ENCODE measurements at regions not wholly inside any gene's neighbourhood (a gene's known extent, or its start where the extent isn't known, plus 50 kb on each side); places are given as distances from the start of the nearest gene placed in this dataset.

DNA sequence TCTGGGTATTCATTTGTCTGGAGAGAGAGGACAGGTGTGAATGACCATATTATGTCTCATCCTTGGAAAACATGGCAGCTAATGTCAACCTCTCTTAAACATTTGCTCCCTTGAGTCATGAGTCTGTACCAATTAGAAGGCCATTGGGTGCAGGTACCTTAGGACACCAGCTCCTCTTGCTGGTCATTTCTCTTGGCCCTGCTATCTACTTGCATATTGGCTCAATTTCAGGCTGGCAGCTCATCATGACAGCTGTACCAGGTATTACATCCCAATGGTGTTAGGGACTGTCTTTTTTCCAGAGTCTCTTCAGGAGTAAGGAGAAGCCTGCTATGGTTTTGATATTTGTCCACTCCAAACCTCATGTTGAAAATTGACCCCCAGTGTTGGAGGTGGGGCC, 92.2 kb upstream of the ANKRD28 start:
- ATAC-seq: no peak
- no peak for TF ChIP-seq EHMT2 (IDR thresholded peaks at IDR 0.05; ENCODE audit: low read depth)
- TF ChIP-seq EP300 (IDR thresholded peaks at IDR 0.05): no peak
- TF ChIP-seq BHLHE40 (IDR thresholded peaks at IDR 0.05; ENCODE audit: low read depth, low read length): no peak
- TF ChIP-seq RAD21 (conservative IDR thresholded peaks at IDR 0.05 in 1 of 2, IDR thresholded peaks at IDR 0.05 in 1 of 2): no peak
- no peak for TF ChIP-seq MAZ (IDR thresholded peaks at IDR 0.05; ENCODE audit: borderline replicate concordance, low read depth, low read length)
- TF ChIP-seq POLR2A (IDR thresholded peaks at IDR 0.05; ENCODE audit: low read length): no peak
- no peak for TF ChIP-seq HOXA7 (CRISPR knock-in tag; IDR thresholded peaks at IDR 0.05)
- TF ChIP-seq ZSCAN20 (CRISPR knock-in tag; IDR thresholded peaks at IDR 0.05): no peak
- no peak for TF ChIP-seq RCOR1 (IDR thresholded peaks at IDR 0.05; ENCODE audit: low read depth, low read length)
- TF ChIP-seq, protein P1, sequence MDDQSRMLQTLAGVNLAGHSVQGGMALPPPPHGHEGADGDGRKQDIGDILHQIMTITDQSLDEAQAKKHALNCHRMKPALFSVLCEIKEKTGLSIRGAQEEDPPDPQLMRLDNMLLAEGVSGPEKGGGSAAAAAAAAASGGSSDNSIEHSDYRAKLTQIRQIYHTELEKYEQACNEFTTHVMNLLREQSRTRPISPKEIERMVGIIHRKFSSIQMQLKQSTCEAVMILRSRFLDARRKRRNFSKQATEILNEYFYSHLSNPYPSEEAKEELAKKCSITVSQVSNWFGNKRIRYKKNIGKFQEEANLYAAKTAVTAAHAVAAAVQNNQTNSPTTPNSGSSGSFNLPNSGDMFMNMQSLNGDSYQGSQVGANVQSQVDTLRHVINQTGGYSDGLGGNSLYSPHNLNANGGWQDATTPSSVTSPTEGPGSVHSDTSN (IDR thresholded peaks at IDR 0.05): no peak
- TF ChIP-seq NR3C1 (IDR thresholded peaks at IDR 0.05): no peak
- TF ChIP-seq SREBF2 (IDR thresholded peaks at IDR 0.05): no peak
- TF ChIP-seq, protein P2, sequence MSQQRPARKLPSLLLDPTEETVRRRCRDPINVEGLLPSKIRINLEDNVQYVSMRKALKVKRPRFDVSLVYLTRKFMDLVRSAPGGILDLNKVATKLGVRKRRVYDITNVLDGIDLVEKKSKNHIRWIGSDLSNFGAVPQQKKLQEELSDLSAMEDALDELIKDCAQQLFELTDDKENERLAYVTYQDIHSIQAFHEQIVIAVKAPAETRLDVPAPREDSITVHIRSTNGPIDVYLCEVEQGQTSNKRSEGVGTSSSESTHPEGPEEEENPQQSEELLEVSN (IDR thresholded peaks at IDR 0.05; ENCODE audit: borderline replicate concordance, low read depth): no peak
- ChIA-PET CTCF (interaction anchor here (1.1 kb wide), 1 partner anchor 13 kb away, joined by 4 read pairs; no protein-coding TSS in a partner anchor), POLR2A (no interaction called here)
- DNase-seq (ENCODE audit: low read depth in 1 of 2, low spot score in 1 of 2): no peak
- FAIRE-seq: no peak
- H3K27ac ChIP-seq: no peak overlapping the region
- H3K4me3 ChIP-seq: no peak overlapping the region
- H3K9me3 ChIP-seq: peaks cover 27% of the 10 kb centered on the region
- H3K4me1 ChIP-seq: peaks cover 10% of the 10 kb centered on the region; the same call in 1 of the 3 replicates
- H3K4me2 ChIP-seq: no peak overlapping the region

DNA sequence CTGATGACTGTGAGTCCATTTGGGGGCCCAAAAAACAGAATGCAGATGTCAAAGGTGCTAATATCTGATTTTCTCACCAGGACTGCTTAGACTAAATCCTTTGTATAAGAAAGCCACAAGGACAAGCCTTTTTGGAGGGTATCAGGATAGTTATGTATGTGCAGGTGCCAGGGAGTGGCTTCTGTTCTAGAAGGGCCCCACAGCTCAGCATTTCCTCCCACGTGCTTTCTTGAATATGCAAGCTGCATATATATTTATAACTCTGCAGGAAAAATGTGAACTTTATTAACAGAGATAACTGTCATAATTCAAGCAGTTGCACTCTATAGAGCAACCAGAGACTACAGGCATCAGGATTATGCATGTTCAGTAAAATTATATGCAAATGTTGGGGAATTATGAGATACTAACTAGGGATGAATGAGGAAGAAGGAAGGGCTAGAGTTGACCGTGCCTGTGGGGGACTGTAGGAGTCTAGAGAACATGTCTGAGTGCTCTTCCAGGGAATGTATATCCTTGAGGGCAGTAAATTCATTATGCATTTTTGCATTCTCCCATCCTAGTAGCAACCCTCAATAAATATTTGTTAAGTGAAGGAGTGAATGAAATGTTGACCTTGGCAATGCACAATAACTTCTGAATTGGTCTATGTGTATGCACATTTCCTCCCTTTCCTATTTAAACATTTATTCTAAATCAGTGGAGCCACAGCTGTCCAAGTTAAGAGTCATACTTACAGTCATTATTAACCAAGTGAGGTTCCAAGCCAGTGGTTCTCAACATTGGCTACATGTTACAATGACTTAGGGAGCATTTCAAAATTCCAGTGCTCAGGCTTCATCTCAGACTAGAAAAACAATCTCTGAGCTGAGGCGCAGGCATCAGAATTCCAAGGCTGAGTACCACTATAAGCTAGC, 94.8 kb upstream of the ANKRD28 start:
- Histone ChIP-seq H3K4me1 (peaks cover 10% of the 10 kb centered on the region; the same call in 1 of the 3 replicates), H3K27ac (no peak overlapping the region), H3K9me3 (peaks cover 10% of the 10 kb centered on the region), H3K4me3 (no peak overlapping the region), H3K4me2 (no peak overlapping the region)
- ChIA-PET CTCF (interaction anchor here (0.6 to 1.1 kb wide), 2 partner anchors 10 to 12 kb away, joined by 3 read pairs; no protein-coding TSS in a partner anchor), POLR2A (interaction anchor here (0.7 kb wide), 1 partner anchor 53 kb away, joined by 5 read pairs; no protein-coding TSS in a partner anchor)
- ATAC-seq (no peak), DNase-seq (ENCODE audit: low read depth in 1 of 2, low spot score in 1 of 2) (no peak), FAIRE-seq (no peak)
- TF ChIP-seq CEBPB (IDR thresholded peaks at IDR 0.05): no peak
- TF ChIP-seq POLR2AphosphoS2 (conservative IDR thresholded peaks at IDR 0.05; ENCODE audit: low read length): no peak
- TF ChIP-seq EHF (CRISPR knock-in tag; IDR thresholded peaks at IDR 0.05): no peak
- TF ChIP-seq, protein P3, sequence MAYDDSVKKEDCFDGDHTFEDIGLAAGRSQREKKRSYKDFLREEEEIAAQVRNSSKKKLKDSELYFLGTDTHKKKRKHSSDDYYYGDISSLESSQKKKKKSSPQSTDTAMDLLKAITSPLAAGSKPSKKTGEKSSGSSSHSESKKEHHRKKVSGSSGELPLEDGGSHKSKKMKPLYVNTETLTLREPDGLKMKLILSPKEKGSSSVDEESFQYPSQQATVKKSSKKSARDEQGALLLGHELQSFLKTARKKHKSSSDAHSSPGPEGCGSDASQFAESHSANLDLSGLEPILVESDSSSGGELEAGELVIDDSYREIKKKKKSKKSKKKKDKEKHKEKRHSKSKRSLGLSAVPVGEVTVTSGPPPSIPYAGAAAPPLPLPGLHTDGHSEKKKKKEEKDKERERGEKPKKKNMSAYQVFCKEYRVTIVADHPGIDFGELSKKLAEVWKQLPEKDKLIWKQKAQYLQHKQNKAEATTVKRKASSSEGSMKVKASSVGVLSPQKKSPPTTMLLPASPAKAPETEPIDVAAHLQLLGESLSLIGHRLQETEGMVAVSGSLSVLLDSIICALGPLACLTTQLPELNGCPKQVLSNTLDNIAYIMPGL (CRISPR knock-in tag; IDR thresholded peaks at IDR 0.05; ENCODE audit: borderline replicate concordance): no peak
- TF ChIP-seq HDAC2 (IDR thresholded peaks at IDR 0.05): no peak
- TF ChIP-seq, protein P4, sequence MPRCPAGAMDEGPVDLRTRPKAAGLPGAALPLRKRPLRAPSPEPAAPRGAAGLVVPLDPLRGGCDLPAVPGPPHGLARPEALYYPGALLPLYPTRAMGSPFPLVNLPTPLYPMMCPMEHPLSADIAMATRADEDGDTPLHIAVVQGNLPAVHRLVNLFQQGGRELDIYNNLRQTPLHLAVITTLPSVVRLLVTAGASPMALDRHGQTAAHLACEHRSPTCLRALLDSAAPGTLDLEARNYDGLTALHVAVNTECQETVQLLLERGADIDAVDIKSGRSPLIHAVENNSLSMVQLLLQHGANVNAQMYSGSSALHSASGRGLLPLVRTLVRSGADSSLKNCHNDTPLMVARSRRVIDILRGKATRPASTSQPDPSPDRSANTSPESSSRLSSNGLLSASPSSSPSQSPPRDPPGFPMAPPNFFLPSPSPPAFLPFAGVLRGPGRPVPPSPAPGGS (IDR thresholded peaks at IDR 0.05): no peak
- no peak for TF ChIP-seq KDM1A (IDR thresholded peaks at IDR 0.05; ENCODE audit: low read depth)
- no peak for TF ChIP-seq JUNB (IDR thresholded peaks at IDR 0.05)
- no peak for TF ChIP-seq HEYL (CRISPR knock-in tag; IDR thresholded peaks at IDR 0.05)
- TF ChIP-seq CBX2 (IDR thresholded peaks at IDR 0.05; ENCODE audit: borderline replicate concordance, low read depth): no peak
- TF ChIP-seq SMC3 (IDR thresholded peaks at IDR 0.05): no peak
- TF ChIP-seq, protein P5, sequence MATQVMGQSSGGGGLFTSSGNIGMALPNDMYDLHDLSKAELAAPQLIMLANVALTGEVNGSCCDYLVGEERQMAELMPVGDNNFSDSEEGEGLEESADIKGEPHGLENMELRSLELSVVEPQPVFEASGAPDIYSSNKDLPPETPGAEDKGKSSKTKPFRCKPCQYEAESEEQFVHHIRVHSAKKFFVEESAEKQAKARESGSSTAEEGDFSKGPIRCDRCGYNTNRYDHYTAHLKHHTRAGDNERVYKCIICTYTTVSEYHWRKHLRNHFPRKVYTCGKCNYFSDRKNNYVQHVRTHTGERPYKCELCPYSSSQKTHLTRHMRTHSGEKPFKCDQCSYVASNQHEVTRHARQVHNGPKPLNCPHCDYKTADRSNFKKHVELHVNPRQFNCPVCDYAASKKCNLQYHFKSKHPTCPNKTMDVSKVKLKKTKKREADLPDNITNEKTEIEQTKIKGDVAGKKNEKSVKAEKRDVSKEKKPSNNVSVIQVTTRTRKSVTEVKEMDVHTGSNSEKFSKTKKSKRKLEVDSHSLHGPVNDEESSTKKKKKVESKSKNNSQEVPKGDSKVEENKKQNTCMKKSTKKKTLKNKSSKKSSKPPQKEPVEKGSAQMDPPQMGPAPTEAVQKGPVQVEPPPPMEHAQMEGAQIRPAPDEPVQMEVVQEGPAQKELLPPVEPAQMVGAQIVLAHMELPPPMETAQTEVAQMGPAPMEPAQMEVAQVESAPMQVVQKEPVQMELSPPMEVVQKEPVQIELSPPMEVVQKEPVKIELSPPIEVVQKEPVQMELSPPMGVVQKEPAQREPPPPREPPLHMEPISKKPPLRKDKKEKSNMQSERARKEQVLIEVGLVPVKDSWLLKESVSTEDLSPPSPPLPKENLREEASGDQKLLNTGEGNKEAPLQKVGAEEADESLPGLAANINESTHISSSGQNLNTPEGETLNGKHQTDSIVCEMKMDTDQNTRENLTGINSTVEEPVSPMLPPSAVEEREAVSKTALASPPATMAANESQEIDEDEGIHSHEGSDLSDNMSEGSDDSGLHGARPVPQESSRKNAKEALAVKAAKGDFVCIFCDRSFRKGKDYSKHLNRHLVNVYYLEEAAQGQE (IDR thresholded peaks at IDR 0.05): no peak
- no peak for TF ChIP-seq TP53 (CRISPR knock-in tag; IDR thresholded peaks at IDR 0.05)
- no peak for TF ChIP-seq ZSCAN20 (CRISPR knock-in tag; IDR thresholded peaks at IDR 0.05)
- TF ChIP-seq CBX8 (IDR thresholded peaks at IDR 0.05): no peak
- TF ChIP-seq, protein P6, sequence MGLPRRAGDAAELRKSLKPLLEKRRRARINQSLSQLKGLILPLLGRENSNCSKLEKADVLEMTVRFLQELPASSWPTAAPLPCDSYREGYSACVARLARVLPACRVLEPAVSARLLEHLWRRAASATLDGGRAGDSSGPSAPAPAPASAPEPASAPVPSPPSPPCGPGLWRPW (IDR thresholded peaks at IDR 0.05): no peak
- TF ChIP-seq MAZ (IDR thresholded peaks at IDR 0.05; ENCODE audit: borderline replicate concordance, low read depth, low read length): no peak
- 73% methylated on average over 3 of the region's 3 CpGs for WGBS (ENCODE audit: missing lambda C conversion rate)
